GM21381 (cell line): ENCODE measurements at regions not wholly inside any gene's neighbourhood (a gene's known extent, or its start where the extent isn't known, plus 50 kb on each side); places are given as distances from the start of the nearest gene placed in this dataset.
"Not testable (repeated sequence)": the region's sequence is repeated elsewhere in the genome, so short reads cannot be mapped to it uniquely, and the experiment has no call there.

ENCODE experiments used
- ATAC-seq: cut with Tn5 transposase; IDR thresholded peaks from one replicate; pipeline ENCODE4 v1.9.1; 2021; ENCODE audit warnings: mild to moderate bottlenecking, moderate library complexity; ENCODE audit not compliant: unreplicated experiment

DNA sequence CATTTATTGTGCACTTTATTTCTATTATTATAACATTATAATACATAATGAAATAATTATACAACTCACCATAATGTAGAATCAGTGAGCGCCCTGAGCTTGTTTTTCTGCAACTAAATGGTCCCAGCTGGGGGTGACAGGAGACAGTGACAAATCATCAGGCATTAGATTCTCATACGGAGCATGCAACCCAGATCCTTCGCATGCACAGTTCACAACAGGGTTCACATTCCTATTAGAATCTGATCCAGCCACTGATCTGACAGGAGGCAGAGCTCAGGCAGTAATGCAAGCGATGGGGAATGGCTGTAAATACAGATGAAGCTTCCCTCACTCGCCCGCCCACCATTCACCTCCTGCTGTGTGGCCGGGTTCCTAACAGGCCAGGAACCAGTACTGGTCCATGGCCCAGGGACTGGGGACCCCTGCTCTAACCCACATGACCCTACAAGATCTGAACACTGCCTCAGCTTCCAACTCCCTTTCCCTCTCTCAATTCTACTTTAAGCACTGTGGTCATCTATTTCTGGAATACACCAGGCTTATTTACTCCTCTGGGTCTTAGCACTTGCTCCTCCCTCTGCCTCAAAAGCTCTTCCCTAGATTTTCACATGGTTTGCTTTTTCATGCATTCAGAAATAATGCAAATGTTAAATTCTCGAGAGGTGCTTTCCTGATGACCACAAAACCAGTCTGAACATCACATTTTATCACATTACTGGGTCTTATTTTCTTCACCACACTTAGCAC is 166.8 kb upstream of the HCCS start:
- ATAC-seq = no peak

DNA sequence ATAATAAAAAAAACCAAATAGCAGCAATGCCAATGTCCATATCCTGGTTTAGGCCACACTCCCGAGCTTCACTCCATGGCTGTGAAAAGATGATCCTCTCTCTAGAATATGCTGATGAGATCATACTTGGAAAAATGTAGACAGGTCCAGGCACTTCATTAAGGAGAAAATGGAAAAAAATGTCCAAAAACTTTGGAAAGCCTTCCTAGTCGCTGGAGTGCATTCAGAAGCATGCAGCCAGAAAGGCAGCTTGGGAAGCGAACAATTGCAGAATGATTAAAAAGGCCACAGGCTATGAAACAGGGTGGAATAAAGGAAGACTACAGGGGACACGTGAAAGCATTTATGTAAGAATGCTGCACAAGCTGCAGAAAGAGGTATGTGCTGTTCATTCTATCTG is 165.6 kb upstream of the HCCS start:
- no peak for ATAC-seq

DNA sequence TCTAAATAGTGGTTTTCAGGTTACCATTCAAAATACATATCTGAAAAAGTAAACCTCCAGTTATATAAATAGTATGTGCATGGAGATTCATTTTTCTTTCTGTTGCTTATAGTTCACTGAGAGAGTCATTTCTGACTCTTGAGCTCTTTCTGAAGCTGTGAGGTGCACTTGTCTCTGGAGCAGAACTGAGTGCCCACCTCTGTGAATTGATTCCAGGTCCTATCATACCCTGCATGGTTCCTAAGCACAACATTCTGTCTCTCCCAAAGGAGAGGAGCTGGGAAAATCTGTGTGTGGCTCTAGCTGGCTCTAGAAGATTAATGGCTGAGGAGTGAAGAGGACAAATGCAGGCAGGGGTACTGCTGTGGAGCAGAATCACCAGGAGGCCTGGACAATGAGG is 161.6 kb upstream of the HCCS start:
- no peak for ATAC-seq

DNA sequence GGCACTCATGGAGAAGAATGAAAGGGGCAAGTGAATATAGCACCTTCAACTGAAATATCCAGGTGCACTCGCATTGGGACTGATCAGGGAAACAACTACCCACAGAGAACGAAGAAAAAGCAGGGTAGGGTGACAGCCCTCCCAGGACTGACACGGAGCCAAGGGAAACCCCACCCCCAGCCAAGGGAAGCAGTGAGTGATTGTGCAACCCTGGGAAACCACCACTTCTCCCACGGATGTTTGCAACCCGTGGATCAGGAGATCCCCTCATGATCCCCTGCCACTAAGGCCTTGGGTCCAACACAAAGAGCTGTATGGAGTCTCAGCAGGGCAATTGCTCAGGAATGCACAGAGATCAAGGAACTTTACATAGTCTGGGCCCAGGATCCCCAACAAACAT is 158.5 kb upstream of the HCCS start:
- ATAC-seq = no peak

DNA sequence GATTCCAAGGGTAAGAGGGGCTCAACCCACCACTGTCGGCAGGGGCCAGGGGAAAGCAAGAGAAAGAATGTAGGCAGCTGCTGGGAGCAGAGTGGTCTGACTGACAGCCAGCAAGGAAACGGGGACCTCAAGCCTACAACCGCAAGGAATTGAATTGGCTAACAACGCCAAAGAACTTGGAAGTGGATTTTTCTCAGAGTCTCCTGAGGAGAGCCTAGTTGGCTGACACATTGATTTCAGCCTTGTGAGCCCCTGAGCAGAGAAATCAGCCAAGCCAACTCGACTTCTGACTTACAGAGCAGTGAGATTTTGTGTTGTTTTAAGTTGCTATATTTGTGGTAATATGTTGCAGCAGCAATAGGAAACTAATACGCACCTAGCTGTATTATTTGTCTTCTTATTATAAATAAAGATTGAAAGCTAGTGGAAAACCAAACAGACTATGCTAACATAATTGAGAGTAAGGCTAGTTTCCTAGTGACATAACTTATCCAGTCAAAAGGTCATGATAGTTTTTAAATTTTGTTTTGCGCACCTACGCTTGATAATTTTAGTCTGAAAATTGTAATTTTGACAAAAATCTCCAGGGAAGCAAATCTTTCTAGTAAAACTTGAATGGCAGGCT is 145.8 kb upstream of the HCCS start:
- ATAC-seq = no peak

DNA sequence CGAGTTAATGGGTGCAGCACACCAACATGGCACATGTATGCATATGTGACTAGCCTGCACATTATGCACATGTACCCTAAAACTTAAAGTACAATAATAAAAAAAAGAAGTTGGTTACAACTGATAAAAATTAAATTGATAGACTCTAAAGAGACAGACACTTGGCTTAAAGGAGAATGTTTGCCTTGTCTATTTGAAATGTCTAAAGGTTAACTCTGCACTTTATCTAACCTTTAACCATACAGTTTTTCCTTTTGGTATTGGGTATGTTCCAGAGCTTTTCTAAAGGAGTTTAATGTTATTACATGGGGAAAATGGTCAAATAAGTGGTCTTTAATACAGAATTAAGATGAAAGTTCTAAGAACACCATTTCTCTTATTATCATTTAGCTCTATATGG is 145.1 kb upstream of the HCCS start:
- ATAC-seq = no peak

DNA sequence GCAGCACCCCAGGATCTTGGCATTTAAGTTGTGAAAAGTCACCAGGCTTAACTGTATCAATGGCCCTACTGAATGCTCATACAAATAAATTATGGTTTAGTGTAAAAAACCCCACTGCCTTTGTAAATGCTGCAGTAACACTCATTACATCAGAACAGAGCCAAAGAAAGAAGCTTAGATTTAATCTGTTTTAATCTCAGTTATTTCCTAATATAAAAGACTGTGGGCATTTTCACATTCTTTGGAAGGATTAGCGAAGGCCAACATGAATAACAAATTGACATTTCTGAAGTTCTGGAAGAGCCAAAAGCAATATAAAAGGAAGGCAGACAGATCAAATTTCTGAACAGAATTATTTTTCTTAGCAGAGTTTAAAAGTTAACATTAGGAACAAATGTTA is 140.0 kb upstream of the HCCS start:
- ATAC-seq = no peak

DNA sequence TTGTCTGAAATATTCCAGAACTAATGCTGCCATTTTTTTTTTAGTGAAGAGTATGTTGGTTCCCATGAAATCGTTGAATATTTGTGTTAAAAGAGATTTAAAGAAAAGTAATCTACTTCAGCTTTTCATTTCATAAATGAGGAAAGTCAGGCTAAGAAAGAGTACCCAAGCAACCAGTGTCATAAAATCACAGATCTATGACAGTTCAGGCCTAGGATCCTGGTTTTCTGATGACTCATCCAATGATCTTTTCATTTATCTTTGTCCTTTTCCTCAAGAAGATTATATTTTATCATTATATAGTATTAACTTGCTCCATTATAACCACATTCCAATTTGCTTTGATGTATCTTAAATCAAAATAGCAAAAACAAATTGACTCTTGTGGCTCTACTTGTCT is 139.4 kb upstream of the HCCS start:
- ATAC-seq = no peak

DNA sequence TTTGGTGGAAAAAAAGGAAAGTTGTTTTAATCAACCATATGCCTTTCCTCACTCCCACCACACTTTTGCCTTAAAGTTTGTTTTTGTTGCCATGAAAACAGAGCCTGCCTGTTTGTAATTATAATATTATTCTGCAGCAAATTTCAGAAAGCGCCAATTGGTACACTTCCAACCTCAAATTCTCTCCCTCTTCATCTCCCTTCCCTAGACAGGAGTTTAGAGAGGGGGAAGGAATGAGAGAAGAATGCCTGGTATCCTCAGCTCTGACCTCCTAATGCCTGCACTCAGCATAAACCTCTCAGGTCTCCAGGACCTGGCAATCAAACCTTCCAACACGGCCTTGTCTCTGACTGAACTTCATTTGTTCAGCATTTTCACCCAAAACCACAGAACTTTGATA is 138.4 kb upstream of the HCCS start:
- ATAC-seq = no peak

DNA sequence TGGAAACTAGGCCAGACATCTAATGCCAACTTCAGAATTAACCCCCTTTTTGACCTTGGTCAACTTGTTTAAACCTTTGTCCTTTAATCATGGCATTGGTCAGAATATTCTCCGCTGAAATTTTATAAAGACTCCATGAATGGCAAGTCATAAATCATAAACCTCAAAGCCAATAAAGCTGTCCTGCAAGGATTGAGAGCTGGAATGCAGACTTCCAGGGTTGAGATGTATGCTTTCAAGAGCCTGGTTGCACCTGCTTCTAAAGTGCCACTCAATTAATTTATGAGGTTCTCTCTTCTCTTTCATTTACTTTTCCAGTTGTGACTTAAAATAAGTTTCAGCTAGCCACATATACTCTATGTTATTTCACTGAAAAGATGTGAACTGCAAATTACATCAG is 136.2 kb upstream of the HCCS start:
- no peak for ATAC-seq

DNA sequence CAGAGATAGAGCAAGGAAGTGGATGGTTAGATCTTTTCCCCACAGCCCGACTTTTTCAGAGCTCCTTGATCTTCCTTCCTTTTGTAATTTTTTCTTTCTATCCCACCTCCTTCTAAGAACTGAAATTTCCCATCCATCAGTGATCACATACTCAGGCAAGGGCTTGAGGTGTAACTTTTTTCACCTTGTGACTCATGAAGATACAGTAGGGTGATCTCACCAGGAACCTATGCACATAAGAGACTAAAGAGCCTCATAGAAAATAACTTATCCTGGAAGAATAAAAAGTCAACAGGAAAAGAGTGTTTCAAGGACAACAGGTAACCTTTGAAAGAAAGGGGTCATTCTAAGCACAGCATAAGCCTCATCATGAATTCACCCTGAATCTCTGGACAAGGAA is 131.2 kb upstream of the HCCS start:
- no peak for ATAC-seq

DNA sequence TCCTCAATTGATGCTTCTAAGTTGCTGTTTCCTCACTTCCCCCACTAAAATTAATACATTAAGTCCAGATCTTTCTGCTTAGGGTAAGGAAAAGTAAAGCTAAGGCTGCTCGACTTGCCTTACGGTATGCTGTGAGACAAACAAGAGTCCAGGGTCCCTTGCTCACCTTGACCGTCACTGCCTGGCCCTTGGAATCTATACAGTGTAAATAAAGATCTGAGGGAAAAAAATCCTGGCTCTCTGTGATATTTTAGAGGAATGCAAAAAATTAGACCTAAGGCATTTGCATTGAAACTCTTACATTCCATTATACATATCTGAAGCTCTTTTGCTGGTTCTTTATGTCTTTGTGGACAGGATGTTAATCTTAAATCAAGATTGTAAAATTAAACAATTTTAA is 129.6 kb upstream of the HCCS start:
- no peak for ATAC-seq

DNA sequence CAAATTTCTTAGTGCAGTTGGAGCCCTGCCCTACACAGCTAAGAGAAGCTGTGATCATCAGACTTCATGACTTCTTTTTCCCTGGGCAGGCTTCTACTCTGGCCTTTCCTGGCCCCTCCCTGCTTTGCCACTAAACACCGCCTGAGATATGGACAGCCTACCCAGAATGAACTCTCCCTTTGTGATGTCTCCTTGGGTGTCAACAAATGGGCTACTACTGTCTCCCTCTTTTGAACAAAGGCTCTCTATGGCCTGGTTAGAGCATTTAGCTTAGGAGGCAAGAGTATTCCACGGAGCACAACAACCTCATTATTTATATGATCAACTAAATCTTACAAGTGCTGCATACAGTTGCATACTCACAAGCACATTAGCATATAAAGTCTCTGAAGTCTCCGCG is 127.6 kb upstream of the HCCS start:
- ATAC-seq = no peak

DNA sequence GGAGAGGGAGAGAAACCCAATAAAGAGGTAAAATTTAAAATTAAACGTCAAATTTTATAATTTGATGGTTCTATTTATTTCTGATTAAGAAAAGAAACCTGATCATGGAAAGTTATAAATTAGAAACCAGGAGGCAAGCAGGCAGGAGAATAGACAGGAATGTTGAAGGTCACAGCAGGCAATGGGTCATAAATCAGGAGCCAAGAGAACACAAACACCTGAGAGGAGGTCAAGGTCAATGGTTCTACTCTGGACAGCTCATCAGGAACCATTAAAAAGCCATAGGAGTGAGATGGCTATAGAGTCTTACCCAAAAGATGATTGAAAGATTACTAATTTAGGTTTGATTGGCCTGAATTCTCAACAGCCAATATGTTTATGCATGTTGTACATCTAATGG is 126.9 kb upstream of the HCCS start:
- no peak for ATAC-seq

DNA sequence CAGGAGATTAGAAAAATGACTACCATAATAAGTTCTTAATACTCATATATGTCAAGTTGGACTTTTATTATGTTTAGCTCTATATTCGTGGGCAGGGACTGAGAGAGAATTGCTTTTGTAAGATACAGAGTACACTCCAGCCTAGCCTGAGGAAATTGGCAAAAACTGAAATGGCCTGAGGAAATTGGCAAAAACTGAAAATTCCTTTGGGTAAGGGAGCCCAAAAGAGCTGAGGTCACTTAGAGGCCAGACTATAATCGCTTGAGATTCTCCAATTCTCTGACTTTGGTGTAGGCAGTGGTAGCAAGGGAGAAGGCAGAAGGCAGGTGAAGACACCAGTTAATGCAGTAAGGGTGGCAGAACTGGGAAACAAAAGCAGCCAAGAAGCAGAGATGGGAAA is 124.5 kb upstream of the HCCS start:
- ATAC-seq = no peak

DNA sequence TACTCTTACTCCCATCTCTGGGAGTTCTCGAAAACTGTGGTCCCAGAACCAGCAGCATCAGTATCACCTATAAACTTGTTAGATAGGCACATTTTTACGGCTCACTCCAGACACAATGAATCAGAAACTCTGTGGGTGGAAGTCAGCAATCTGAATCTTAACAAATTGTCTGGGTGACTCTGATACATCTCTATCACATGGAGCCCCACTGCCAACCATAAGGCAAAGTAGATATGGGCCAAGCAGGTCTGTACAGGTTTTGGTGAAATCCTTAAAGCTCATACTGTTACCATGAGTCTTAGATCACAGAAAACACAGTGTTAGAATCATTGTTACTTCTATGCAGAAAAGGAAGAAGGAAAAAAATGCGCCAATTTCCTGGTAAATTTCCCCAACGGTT is 122.5 kb upstream of the HCCS start:
- no peak for ATAC-seq

DNA sequence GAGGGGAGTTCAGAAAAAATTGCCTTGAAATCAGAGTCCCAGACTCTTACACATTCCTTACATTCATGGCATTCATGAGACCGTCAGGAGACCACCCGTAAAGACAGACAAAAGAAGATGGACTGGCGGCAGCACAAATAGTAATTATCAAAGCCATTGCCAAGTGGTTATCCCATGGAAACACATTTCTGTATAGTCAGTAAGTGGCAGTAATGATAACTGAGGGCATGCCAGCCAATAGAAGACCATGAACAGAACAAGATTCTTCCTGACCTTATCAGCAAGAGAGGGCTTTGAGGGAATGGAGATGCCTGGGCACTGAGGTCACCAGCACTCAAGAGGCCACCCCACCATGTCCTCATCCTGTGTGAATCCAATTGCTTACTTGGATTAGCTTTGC is 121.7 kb upstream of the HCCS start:
- no peak for ATAC-seq

DNA sequence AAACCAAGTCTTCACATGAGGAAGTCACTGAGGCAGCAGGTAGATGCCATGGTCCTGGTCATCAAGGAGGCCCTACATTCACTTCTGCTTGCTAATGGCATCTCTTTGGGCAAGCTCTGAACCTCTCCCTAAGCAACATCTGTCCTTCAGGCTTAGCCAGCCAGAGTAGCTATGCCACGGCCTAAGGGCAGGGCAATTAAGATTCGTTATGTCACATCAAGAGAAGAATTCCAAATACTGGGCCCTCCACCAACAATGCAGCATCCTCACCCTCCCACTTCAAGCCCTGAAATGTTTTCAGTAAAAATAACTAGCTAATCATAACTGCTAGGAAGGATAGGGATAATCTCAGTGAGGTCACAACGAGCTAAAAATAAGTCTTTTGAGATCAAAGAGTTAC is 120.7 kb upstream of the HCCS start:
- no peak for ATAC-seq

DNA sequence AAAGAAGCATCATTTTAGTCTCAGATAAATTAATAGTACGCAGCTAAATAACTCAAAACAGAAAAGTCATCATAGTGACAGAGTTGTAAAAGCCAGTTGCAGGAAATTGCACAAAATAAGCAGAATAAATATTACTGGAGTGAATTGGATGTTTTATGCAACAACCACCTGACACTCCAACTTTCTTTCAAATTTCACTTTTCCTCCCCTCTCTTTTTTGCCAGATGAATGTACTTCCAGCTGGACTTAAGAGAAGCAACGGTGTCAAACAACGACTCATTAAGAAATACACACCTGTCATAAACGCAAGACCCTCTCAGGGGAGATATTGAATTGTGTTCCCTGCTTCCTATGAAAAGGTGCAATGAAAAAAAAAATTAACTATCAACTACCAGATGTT is 120.2 kb upstream of the HCCS start:
- ATAC-seq = no peak

DNA sequence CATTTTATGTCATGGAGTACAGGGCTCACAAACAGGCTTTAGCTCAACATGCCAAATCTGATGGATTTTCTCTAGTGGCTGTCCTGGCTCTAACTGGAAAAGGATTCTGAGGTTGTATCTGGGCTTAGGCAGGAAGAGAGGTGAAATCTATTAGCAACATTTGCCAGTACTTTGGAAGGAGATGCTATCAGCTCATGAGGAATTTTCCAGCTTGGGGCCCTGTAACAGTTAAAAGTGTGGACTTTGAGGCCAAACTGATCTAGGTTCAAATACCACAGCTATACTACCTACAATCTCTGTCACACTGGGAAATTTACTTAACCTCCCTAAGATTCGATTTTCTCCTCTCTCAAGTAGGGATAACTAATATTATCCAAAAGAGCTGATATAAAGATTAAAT is 119.0 kb upstream of the HCCS start:
- ATAC-seq = no peak

DNA sequence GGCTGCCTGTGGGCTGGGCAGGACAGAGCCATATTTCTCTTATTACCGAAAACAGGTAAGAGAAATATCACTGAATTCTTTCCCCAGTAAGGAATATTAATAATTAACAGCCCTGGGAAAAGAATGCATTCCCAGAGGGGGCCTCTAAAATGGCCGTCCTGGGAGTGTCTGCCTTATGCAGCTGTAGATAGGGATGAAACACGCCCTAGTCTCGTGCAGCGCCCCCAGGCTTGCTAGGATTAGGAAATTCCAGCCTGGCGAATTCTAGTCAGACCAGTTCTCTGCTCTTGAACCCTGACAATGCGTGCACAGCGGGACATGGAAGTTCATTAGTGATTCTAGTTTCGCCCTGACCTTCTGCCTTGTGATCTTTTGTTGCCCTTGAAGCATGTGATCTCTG is 104.1 kb upstream of the HCCS start:
- not testable (repeated sequence) for ATAC-seq

DNA sequence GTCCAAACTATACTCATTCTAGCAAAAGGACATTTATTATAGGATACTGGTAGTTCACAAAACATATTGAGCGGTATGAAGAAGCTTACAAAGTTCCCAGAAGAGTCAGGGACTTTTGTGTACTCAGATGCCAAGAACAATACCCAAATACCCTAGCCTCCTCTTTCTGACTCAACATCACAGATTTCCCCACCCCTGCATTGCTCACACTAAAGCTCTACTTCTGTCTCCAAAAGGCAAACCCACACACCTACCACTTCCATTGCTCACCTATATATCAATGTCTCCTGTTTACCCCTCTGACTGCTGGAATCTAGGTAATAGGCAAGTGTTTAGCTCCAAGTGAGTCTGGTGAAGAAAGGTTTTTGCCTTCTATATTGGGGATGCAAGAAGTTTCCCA is 100.7 kb upstream of the HCCS start:
- no peak for ATAC-seq

DNA sequence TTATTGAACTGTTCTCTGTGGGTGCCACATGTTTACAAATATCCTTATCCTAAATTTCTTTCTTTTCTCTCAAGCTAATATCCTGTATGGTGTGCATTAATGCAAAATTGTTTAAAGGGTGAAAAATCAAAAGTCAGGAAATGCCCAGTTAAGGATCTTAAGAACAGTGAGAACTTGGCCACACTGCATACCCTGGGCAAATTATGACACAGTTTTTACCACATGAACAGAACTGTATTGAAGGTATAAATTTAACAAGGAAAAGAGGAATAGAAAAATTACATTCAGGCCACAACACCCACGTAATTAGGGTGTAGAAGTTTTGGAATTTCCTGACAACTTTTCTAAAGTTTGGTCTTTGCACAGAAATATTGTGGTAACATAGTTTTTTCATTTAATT is 94.4 kb upstream of the HCCS start:
- no peak for ATAC-seq
